Liver (tissue), 7 donors: ENCODE measurements at regions not wholly inside any gene's neighbourhood (a gene's known extent, or its start where the extent isn't known, plus 50 kb on each side); places are given as distances from the start of the nearest gene placed in this dataset.

Experiments
- DNase-seq: peaks from one replicate; pipeline ENCODE4 v3.0.0-alpha.2; 2017; ENCODE audit warnings: low spot score
- H3K27ac ChIP-seq, 2 donors: one replicate each; pipeline ENCODE4 v1.7.0; 2013; ENCODE audit warnings: inconsistent platforms in 2 of 2, low read length in 2 of 2, control low read depth in 1 of 2, low read depth in 1 of 2, mild to moderate bottlenecking in 1 of 2
- H3K27me3 ChIP-seq, 4 donors: one replicate each; pipeline versions ENCODE4 v1.6.1 to v1.7.0; 2013; ENCODE audit warnings: low read length in 3 of 4, inconsistent platforms in 1 of 4, mild to moderate bottlenecking in 1 of 4, moderate library complexity in 1 of 4; ENCODE audit not compliant: control insufficient read depth in 4 of 4, insufficient read depth in 4 of 4
- H3K36me3 ChIP-seq, 4 donors: one replicate each; pipeline versions ENCODE4 v1.6.1 to v1.7.0; 2013; ENCODE audit warnings: low read length in 3 of 4, mild to moderate bottlenecking in 3 of 4, low read depth in 1 of 4, moderate library complexity in 1 of 4; ENCODE audit not compliant: control insufficient read depth in 4 of 4, insufficient read depth in 3 of 4
- H3K4me1 ChIP-seq, 4 donors: one replicate each; pipeline versions ENCODE4 v1.6.1 to v1.7.0; 2013; ENCODE audit warnings: low read length in 3 of 4, mild to moderate bottlenecking in 3 of 4, moderate library complexity in 1 of 4; ENCODE audit not compliant: control insufficient read depth in 4 of 4, insufficient read depth in 4 of 4
- H3K4me3 ChIP-seq, 3 donors: one replicate each; pipeline versions ENCODE4 v1.6.1 to v1.7.0; 2013; ENCODE audit warnings: low read length in 3 of 3, control low read depth in 1 of 3, low read depth in 1 of 3, mild to moderate bottlenecking in 1 of 3
- H3K9ac ChIP-seq, 2 donors: one replicate each; pipeline ENCODE4 v1.7.0; 2013; ENCODE audit warnings: low read length in 2 of 2, mild to moderate bottlenecking in 2 of 2, moderate library complexity in 2 of 2, control low read depth in 1 of 2, low read depth in 1 of 2
- H3K9me3 ChIP-seq, 4 donors: one replicate each; pipeline versions ENCODE4 v1.6.1 to v1.7.0; 2013; ENCODE audit warnings: low read length in 3 of 4; ENCODE audit not compliant: control insufficient read depth in 4 of 4
- ATF3 ChIP-seq: IDR thresholded peaks from 2 replicates; pipeline ENCODE4 v1.6.1; 2016; ENCODE audit warnings: antibody characterized with exemption
- EGR1 ChIP-seq, 2 donors: IDR thresholded peaks; 2 replicates each; pipeline ENCODE4 v1.6.1; 2016 to 2018; ENCODE audit warnings: antibody characterized with exemption in 2 of 2, low read depth in 2 of 2
- FOXA1 ChIP-seq: IDR thresholded peaks from 2 replicates; pipeline ENCODE4 v1.6.1; 2016; ENCODE audit warnings: antibody characterized with exemption
- FOXA2 ChIP-seq: IDR thresholded peaks from 2 replicates; pipeline ENCODE4 v1.6.1; 2016; ENCODE audit warnings: antibody characterized with exemption
- GABPA ChIP-seq, 2 donors: IDR thresholded peaks in 1 of 2; conservative IDR thresholded peaks in 1 of 2; 2 replicates each; pipeline ENCODE4 v1.6.1; 2016; ENCODE audit warnings: antibody characterized with exemption in 2 of 2, mild to moderate bottlenecking in 1 of 2, moderate library complexity in 1 of 2
- HNF4A ChIP-seq, 2 donors: conservative IDR thresholded peaks; 2 replicates each; pipeline ENCODE4 v1.6.1; 2016; ENCODE audit warnings: antibody characterized with exemption in 2 of 2, mild to moderate bottlenecking in 2 of 2
- HNF4G ChIP-seq: IDR thresholded peaks from 2 replicates; pipeline ENCODE4 v1.6.1; 2016; ENCODE audit warnings: antibody characterized with exemption
- JUND ChIP-seq, 2 donors: IDR thresholded peaks; 2 replicates each; pipeline ENCODE4 v1.6.1; 2016; ENCODE audit warnings: antibody characterized with exemption in 2 of 2
- MAX ChIP-seq: IDR thresholded peaks from 2 replicates; pipeline ENCODE4 v1.6.1; 2016; ENCODE audit warnings: antibody characterized with exemption
- NR2F2 ChIP-seq: IDR thresholded peaks from 2 replicates; pipeline ENCODE4 v1.6.1; 2016; ENCODE audit warnings: antibody characterized with exemption
- RAD21 ChIP-seq, 2 donors: IDR thresholded peaks; 2 replicates each; pipeline ENCODE4 v1.6.1; 2016; ENCODE audit warnings: antibody characterized with exemption in 2 of 2, mild to moderate bottlenecking in 2 of 2
- REST ChIP-seq: IDR thresholded peaks from 2 replicates; pipeline ENCODE4 v1.6.1; 2016; ENCODE audit warnings: antibody characterized with exemption, mild to moderate bottlenecking
- RXRA ChIP-seq, 2 donors: IDR thresholded peaks; 2 replicates each; pipeline ENCODE4 v1.6.1; 2017 to 2018; ENCODE audit warnings: antibody characterized with exemption in 2 of 2, mild to moderate bottlenecking in 1 of 2
- SP1 ChIP-seq: IDR thresholded peaks from 2 replicates; pipeline ENCODE4 v1.6.1; 2018; ENCODE audit warnings: antibody characterized with exemption, mild to moderate bottlenecking
- TAF1 ChIP-seq: conservative IDR thresholded peaks from 2 replicates; pipeline ENCODE4 v1.6.1; 2016; ENCODE audit warnings: antibody characterized with exemption, mild to moderate bottlenecking
- YY1 ChIP-seq: IDR thresholded peaks from 2 replicates; pipeline ENCODE4 v1.6.1; 2016; ENCODE audit warnings: antibody characterized with exemption, mild to moderate bottlenecking
- ZBTB33 ChIP-seq: IDR thresholded peaks from 2 replicates; pipeline ENCODE4 v1.6.1; 2016; ENCODE audit warnings: antibody characterized with exemption
- WGBS: extraction: QIAGEN DNeasy Blood & Tissue Kit; methylation state at CpG from one replicate; pipeline ENCODE4 v1.1.7; 2013; 5-methylcytosine and 5-hydroxymethylcytosine counted together
- donor health status: healthy.
- donor health status: healthy.
- donor health status: healthy.
- donor health status: healthy.

GRCh38 chr10:6689036-6689435, 109.0 kb upstream of the PRKCQ start (continued):
- TF ChIP-seq REST (no peak), RAD21 (IDR thresholded peaks at IDR 0.05) (no peak), JUND (IDR thresholded peaks at IDR 0.05) (no peak), YY1 (no peak), FOXA2 (no peak)

GRCh38 chr10:6680735-6681134, 100.7 kb upstream of the PRKCQ start:
- DNase-seq = no peak
- Histone ChIP-seq H3K9me3 (no peaks in the 10 kb centered on the region), H3K4me1 (no peaks in the 10 kb centered on the region), H3K9ac (no peak overlapping the region), H3K4me3 (no peak overlapping the region), H3K36me3 (no peaks in the 10 kb centered on the region), H3K27me3 (peaks cover 0 to 3% (median 0%) of the 10 kb centered on the region in 4 donors), H3K27ac (no peak overlapping the region)
- TF ChIP-seq RAD21 (IDR thresholded peaks at IDR 0.05) (no peak), FOXA1 (no peak), EGR1 (IDR thresholded peaks at IDR 0.05; ENCODE audit: low read depth in 2 of 2) (no peak), FOXA2 (no peak), YY1 (no peak), HNF4G (no peak), ATF3 (no peak), ZBTB33 (no peak), TAF1 (no peak), NR2F2 (no peak), RXRA (IDR thresholded peaks at IDR 0.05) (no peak), HNF4A (conservative IDR thresholded peaks at IDR 0.05) (no peak), GABPA (IDR thresholded peaks at IDR 0.05 in 1 of 2, conservative IDR thresholded peaks at IDR 0.05 in 1 of 2) (no peak)
- WGBS = 69% methylated on average over 6 of the region's 6 CpGs

- H3K4me3 ChIP-seq = no peak overlapping the region
- H3K27me3 ChIP-seq = peaks cover 0 to 7% (median 0%) of the 10 kb centered on the region in 4 donors
- no peaks in the 10 kb centered on the region for H3K4me1 ChIP-seq
- DNase-seq = no peak
- no peak overlapping the region for H3K9ac ChIP-seq
- no peaks in the 10 kb centered on the region for H3K9me3 ChIP-seq
- H3K27ac ChIP-seq = no peak overlapping the region
- no peaks in the 10 kb centered on the region for H3K36me3 ChIP-seq
- no peak for TF ChIP-seq REST
- TF ChIP-seq GABPA (IDR thresholded peaks at IDR 0.05 in 1 of 2, conservative IDR thresholded peaks at IDR 0.05 in 1 of 2) = no peak
- TF ChIP-seq HNF4A (conservative IDR thresholded peaks at IDR 0.05) = no peak
- TF ChIP-seq RXRA (IDR thresholded peaks at IDR 0.05) = no peak
- no peak for TF ChIP-seq FOXA2
- TF ChIP-seq TAF1 = no peak
- TF ChIP-seq HNF4G = no peak
- TF ChIP-seq EGR1 (IDR thresholded peaks at IDR 0.05; ENCODE audit: low read depth in 2 of 2) = no peak
- TF ChIP-seq SP1 = no peak
- TF ChIP-seq ATF3 = no peak
- TF ChIP-seq ZBTB33 = no peak
- no peak for TF ChIP-seq JUND (IDR thresholded peaks at IDR 0.05)
- no peak for TF ChIP-seq MAX
- TF ChIP-seq NR2F2 = no peak
- no peak for TF ChIP-seq YY1
- no peak for TF ChIP-seq FOXA1
Measured at GRCh38 chr10:6678956-6679355, 98.9 kb upstream of the PRKCQ start.
